HepG2 (cell line): ENCODE measurements at regions not wholly inside any gene's neighbourhood (a gene's known extent, or its start where the extent isn't known, plus 50 kb on each side); places are given as distances from the start of the nearest gene placed in this dataset.

Experiments used
- ATAC-seq: fragments of 200-7000 bp; cut with Tn5 transposase; 3 replicates; pipeline ENCODE4 v1.9.1; 2020; ENCODE audit warnings: mild to moderate bottlenecking, moderate library complexity
- BruUV-seq: library from RNA; stranded (reverse); fragments of 400-500 nt; replicated peaks from 2 replicates; lab custom pipeline; 2021; lab: Mats Ljungman, UMichigan
- CTCF ChIA-PET: fragments of 300-600 bp; formaldehyde crosslinking; extraction: SDS; loops from one replicate; lab custom pipeline; 2021; ENCODE audit warnings: low total read pairs, inconsistent platforms, low intra/inter-chr PET ratio; lab: Yijun Ruan, JAX
- POLR2A ChIA-PET: fragments of 350-600 bp; sonication (Branson Sonifier 250); formaldehyde crosslinking; loops from one replicate; lab custom pipeline; 2020; ENCODE audit warnings: antibody characterized with exemption, inconsistent platforms; lab: Yijun Ruan, JAX
- DNase-seq: peaks from one replicate; pipeline ENCODE4 v3.0.0-alpha.2; 2015; ENCODE audit warnings: low spot score
- FAIRE-seq: peaks from 3 replicates; lab custom pipeline; 2011; peaks lifted over from hg19 to GRCh38; lab: Jason Lieb, UNC
- H2AFZ ChIP-seq: one replicate; pipeline ENCODE4 v1.6.1; 2011; ENCODE audit warnings: low read length, inconsistent platforms
- H3K27ac ChIP-seq: fragments of 300-600 bp; 3 replicates; pipeline ENCODE4 v1.8.0; 2011; ENCODE audit warnings: mixed run types, mild to moderate bottlenecking, mixed read lengths, low read length, inconsistent platforms; ENCODE audit not compliant: insufficient read depth; ENCODE audit errors: extremely low read length
- H3K27me3 ChIP-seq, 2 experiments: fragments of 200-600 bp in 1 of 2; 2 replicates in 1 of 2; 3 replicates in 1 of 2; pipeline versions ENCODE4 v1.6.0 to v1.8.0; 2011; ENCODE audit warnings: low read length in 2 of 2, mild to moderate bottlenecking in 2 of 2, moderate library complexity in 2 of 2, inconsistent platforms in 1 of 2; ENCODE audit not compliant: insufficient read depth in 2 of 2, control insufficient read depth in 1 of 2
- H3K36me3 ChIP-seq, 2 experiments: fragments of 200-600 bp in 1 of 2; replicated peaks in 1 of 2; 2 replicates in 1 of 2; 3 replicates in 1 of 2; pipeline versions ENCODE4 v1.5.1 to v1.8.0; 2011; ENCODE audit warnings: low read length in 2 of 2, inconsistent platforms in 1 of 2; ENCODE audit not compliant: insufficient read depth in 2 of 2, control insufficient read depth in 1 of 2
- H3K4me1 ChIP-seq: 2 replicates; pipeline ENCODE4 v1.5.1; 2012; ENCODE audit warnings: low read length, inconsistent platforms; ENCODE audit not compliant: insufficient read depth
- H3K4me2 ChIP-seq: 2 replicates; pipeline ENCODE4 v1.6.0; 2011; ENCODE audit warnings: low read depth, low read length, inconsistent platforms
- H3K4me3 ChIP-seq, 3 experiments: fragments of 200-600 bp in 1 of 3; sonication (generic), shearing (Covaris generic) in 1 of 3; replicated peaks in 1 of 3; 2 replicates each; pipeline ENCODE4 v1.5.1; 2011 to 2016; ENCODE audit warnings: low read length in 3 of 3, inconsistent platforms in 2 of 3, low read depth in 2 of 3, mild to moderate bottlenecking in 2 of 3, control low read depth in 1 of 3, mixed read lengths in 1 of 3; ENCODE audit not compliant: insufficient read depth in 1 of 3
- H3K79me2 ChIP-seq: one replicate; pipeline ENCODE4 v1.6.1; 2011; ENCODE audit warnings: low read length, inconsistent platforms; ENCODE audit not compliant: insufficient read depth
- H3K9ac ChIP-seq: 2 replicates; pipeline ENCODE4 v1.6.0; 2011; ENCODE audit warnings: mild to moderate bottlenecking, low read depth, low read length, inconsistent platforms; ENCODE audit not compliant: insufficient read depth
- H3K9me3 ChIP-seq: 2 replicates; pipeline ENCODE4 v1.5.1; 2012; ENCODE audit warnings: mild to moderate bottlenecking, low read length
- H4K20me1 ChIP-seq: 2 replicates; pipeline ENCODE4 v1.6.0; 2011; ENCODE audit warnings: inconsistent platforms, mild to moderate bottlenecking, low read length, moderate library complexity; ENCODE audit not compliant: insufficient read depth
- PBX2 ChIP-seq: IDR thresholded peaks from 2 replicates; pipeline ENCODE4 v1.6.1; 2016; ENCODE audit warnings: control low read depth
- ZNF616 ChIP-seq: sonication (generic); formaldehyde crosslinking; IDR thresholded peaks from 2 replicates; pipeline ENCODE4 v1.5.0; 2020; ENCODE audit warnings: low read depth, mild to moderate bottlenecking, missing genetic modification reagents
- WGBS: methylation state at CpG from one replicate; pipeline ENCODE4 v1.1.6; 2017; ENCODE audit warnings: low lambda C conversion rate; 5-methylcytosine and 5-hydroxymethylcytosine counted together
- in situ Hi-C: cut with HindIII; loops from 2 replicates; pipeline ENCODE4 v1.10.0; 2017; ENCODE audit warnings: low pct_unique_long_range_greater_than_20kb; ENCODE audit not compliant: extremely low pct_ligation_motif_present
- intact Hi-C: fragments of 100-400 bp; cut with micrococcal nuclease; formaldehyde crosslinking; loops from one replicate; pipeline ENCODE4 v1.10.0; 2022; ENCODE audit not compliant: unreplicated experiment

- no peak for TF ChIP-seq PBX2 (CRISPR knock-in tag)
Observed at GRCh38 chr4:15376145-15376544, 51.7 kb upstream of the C1QTNF7 start (continued).

- in situ Hi-C loops: no loop called here
- H3K9ac ChIP-seq: no peak overlapping the region
- DNase-seq (peak; percentile 13), FAIRE-seq (no peak), ATAC-seq (no peak)
- no peak overlapping the region for H3K27ac ChIP-seq
- H2AFZ ChIP-seq: no peak overlapping the region
- no peaks in the 10 kb centered on the region for H4K20me1 ChIP-seq
- no peaks in the 10 kb centered on the region for H3K36me3 ChIP-seq
- intact Hi-C loops: no loop called here
- TF ChIP-seq ZNF616: no peak
- H3K4me2 ChIP-seq: no peak overlapping the region
- ChIA-PET CTCF (no interaction called here), POLR2A (no interaction called here)
- 0 out of 5 replicates have a peak, but pooled peaks cover 0 to 10% of the 10 kb centered on the region in 2 experiments for H3K27me3 ChIP-seq
- no TSS peak for BruUV-seq
- H3K79me2 ChIP-seq: no peaks in the 10 kb centered on the region
- 6% methylated on average over 2 of the region's 2 CpGs for WGBS
- H3K9me3 ChIP-seq: no peaks in the 10 kb centered on the region
- no peak overlapping the region for H3K4me3 ChIP-seq
- H3K4me1 ChIP-seq: no peaks in the 10 kb centered on the region
Observed at GRCh38 chr4:15376594-15376993, 51.2 kb upstream of the C1QTNF7 start.
